HepG2 (cell line): ENCODE measurements at regions not wholly inside any gene's neighbourhood (a gene's known extent, or its start where the extent isn't known, plus 50 kb on each side); places are given as distances from the start of the nearest gene placed in this dataset.
A peak's percentile ranks its signal among the peaks of the same experiment; 100 is the strongest.

Source experiments
- FOXA3 ChIP-seq: IDR thresholded peaks from 2 replicates; pipeline ENCODE4 v1.6.1; 2016; ENCODE audit warnings: missing genetic modification reagents, missing compliant biosample characterization
- FOXJ3 ChIP-seq: sonication (generic); formaldehyde crosslinking; IDR thresholded peaks from 2 replicates; pipeline ENCODE4 v1.4.0; 2020; ENCODE audit warnings: missing genetic modification reagents, mild to moderate bottlenecking, borderline replicate concordance
- HNRNPH1 ChIP-seq: fragments of 200-400 bp; formaldehyde crosslinking; optimal IDR thresholded peaks from 2 replicates; pipeline ENCODE3; 2017; ENCODE audit warnings: mild to moderate bottlenecking, low read depth, low read length
- IRF9 ChIP-seq: sonication (generic); formaldehyde crosslinking; IDR thresholded peaks from 2 replicates; pipeline ENCODE4 v1.8.0; 2022; ENCODE audit warnings: missing genetic modification reagents, mild to moderate bottlenecking, borderline replicate concordance
- JUN ChIP-seq: sonication (generic); formaldehyde crosslinking; IDR thresholded peaks from 2 replicates; pipeline ENCODE4 v1.4.0; 2020; ENCODE audit warnings: mild to moderate bottlenecking, missing genetic modification reagents
- MIXL1 ChIP-seq: IDR thresholded peaks from 2 replicates; pipeline ENCODE4 v1.6.1; 2016
- NFKBIZ ChIP-seq: IDR thresholded peaks from 2 replicates; pipeline ENCODE4 v1.6.1; 2018; ENCODE audit warnings: missing genetic modification reagents, missing compliant biosample characterization
- NFYB ChIP-seq: sonication (generic); formaldehyde crosslinking; IDR thresholded peaks from 2 replicates; pipeline ENCODE4 v1.4.0; 2020; ENCODE audit warnings: missing genetic modification reagents
- PLRG1 ChIP-seq: fragments of 450-650 bp; conservative IDR thresholded peaks from 2 replicates; pipeline ENCODE4 v1.6.1; 2016
- SATB2 ChIP-seq: sonication (generic); formaldehyde crosslinking; IDR thresholded peaks from 2 replicates; pipeline ENCODE4 v1.5.0; 2020; ENCODE audit warnings: missing genetic modification reagents
- SOX13 ChIP-seq, 3 experiments: fragments of 450-650 bp in 1 of 3; sonication (generic) in 1 of 3; formaldehyde crosslinking in 1 of 3; IDR thresholded peaks in 2 of 3; conservative IDR thresholded peaks in 1 of 3; 2 replicates each; pipeline versions ENCODE4 v1.5.0 to v1.6.1; 2016 to 2020; ENCODE audit warnings: antibody characterized with exemption in 1 of 3, mild to moderate bottlenecking in 1 of 3, missing compliant biosample characterization in 1 of 3, missing genetic modification reagents in 1 of 3, moderate library complexity in 1 of 3
- STAT5B ChIP-seq: sonication (generic); formaldehyde crosslinking; IDR thresholded peaks from 2 replicates; pipeline ENCODE4 v1.4.0; 2020; ENCODE audit warnings: missing genetic modification reagents
- TBL1XR1 ChIP-seq: fragments of 150-350 bp; IDR thresholded peaks from 2 replicates; pipeline ENCODE4 v1.6.1; 2014; ENCODE audit warnings: borderline replicate concordance, low read length; ENCODE audit not compliant: partially characterized antibody
- THRA ChIP-seq: sonication (generic); formaldehyde crosslinking; IDR thresholded peaks from 2 replicates; pipeline ENCODE4 v1.4.0; 2020; ENCODE audit warnings: missing genetic modification reagents, borderline replicate concordance
- ZNF160 ChIP-seq: sonication (generic); formaldehyde crosslinking; IDR thresholded peaks from 2 replicates; pipeline ENCODE4 v1.8.0; 2022; ENCODE audit warnings: mild to moderate bottlenecking, inconsistent platforms, missing genetic modification reagents
- ZNF326 ChIP-seq: sonication (generic); formaldehyde crosslinking; IDR thresholded peaks from 2 replicates; pipeline ENCODE4 v1.4.0; 2020; ENCODE audit warnings: missing genetic modification reagents, borderline replicate concordance
- ZNF33A ChIP-seq: sonication (generic); formaldehyde crosslinking; IDR thresholded peaks from 2 replicates; pipeline ENCODE4 v1.5.1; 2020; ENCODE audit warnings: missing genetic modification reagents, mild to moderate bottlenecking, moderate library complexity, borderline replicate concordance
- ZSCAN21 ChIP-seq: sonication (generic); formaldehyde crosslinking; IDR thresholded peaks from 2 replicates; pipeline ENCODE4 v1.8.0; 2022; ENCODE audit warnings: mild to moderate bottlenecking, missing genetic modification reagents, moderate library complexity, borderline replicate concordance
- TF ChIP-seq, protein P1 (sequence below): sonication (generic); formaldehyde crosslinking; IDR thresholded peaks from 2 replicates; pipeline ENCODE4 v1.5.0; 2020; ENCODE audit warnings: missing genetic modification reagents

DNA sequence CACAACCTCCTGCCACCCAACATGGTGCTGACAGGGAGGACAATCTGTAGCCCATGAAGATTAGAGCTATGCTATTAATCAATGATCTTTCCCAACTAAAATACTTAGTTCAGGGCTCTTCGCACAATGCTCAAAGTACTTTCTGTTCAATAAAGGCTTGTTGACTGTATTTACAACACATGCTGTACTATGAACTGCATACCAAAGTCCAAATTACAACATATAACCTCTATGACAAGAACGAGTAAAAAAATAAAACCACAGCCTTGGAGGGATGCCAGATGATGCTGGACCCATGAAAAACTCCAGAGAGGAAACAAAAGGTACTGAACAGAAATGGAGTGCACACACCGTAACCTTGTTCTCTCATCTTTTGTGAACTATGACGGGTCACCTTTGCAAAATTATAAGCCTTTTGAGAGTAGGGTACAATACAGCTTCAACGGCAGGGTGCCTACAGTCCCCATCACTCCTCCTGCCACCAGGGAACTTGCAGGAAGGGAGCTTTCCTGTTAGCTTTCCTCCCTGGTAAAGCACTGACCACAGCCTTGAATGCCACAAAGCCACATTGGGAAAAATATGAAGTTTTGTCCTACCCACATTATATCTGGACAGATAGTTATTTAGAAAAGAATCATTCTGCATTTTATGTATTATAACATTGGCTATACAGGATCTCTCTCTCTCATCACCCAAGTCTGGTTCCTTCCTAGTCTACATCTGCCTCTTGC lies 175.6 kb downstream of the NRIP1 start (continued):
- TF ChIP-seq, protein P1, sequence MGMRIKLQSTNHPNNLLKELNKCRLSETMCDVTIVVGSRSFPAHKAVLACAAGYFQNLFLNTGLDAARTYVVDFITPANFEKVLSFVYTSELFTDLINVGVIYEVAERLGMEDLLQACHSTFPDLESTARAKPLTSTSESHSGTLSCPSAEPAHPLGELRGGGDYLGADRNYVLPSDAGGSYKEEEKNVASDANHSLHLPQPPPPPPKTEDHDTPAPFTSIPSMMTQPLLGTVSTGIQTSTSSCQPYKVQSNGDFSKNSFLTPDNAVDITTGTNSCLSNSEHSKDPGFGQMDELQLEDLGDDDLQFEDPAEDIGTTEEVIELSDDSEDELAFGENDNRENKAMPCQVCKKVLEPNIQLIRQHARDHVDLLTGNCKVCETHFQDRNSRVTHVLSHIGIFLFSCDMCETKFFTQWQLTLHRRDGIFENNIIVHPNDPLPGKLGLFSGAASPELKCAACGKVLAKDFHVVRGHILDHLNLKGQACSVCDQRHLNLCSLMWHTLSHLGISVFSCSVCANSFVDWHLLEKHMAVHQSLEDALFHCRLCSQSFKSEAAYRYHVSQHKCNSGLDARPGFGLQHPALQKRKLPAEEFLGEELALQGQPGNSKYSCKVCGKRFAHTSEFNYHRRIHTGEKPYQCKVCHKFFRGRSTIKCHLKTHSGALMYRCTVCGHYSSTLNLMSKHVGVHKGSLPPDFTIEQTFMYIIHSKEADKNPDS (CRISPR knock-in tag) = peak; percentile 98
- TF ChIP-seq JUN (peak; percentile 70), ZNF160 (CRISPR knock-in tag) (0 out of 2 replicates have a peak, but pooled peaks have one; percentile 72), THRA (peak; percentile 80), SATB2 (CRISPR knock-in tag) (0 out of 2 replicates have a peak, but pooled peaks have one; percentile 70), ZNF33A (CRISPR knock-in tag) (peak; percentile 71; the same call in 1 of the 2 replicates), ZSCAN21 (CRISPR knock-in tag) (0 out of 2 replicates have a peak, but pooled peaks have one; percentile 29), STAT5B (0 out of 2 replicates have a peak, but pooled peaks have one; percentile 67), SOX13 (IDR thresholded peaks at IDR 0.05) (peak; percentile 69; the same call in 1 of the 2 replicates), SOX13 (CRISPR knock-in tag; conservative IDR thresholded peaks at IDR 0.05 in 1 of 2, IDR thresholded peaks at IDR 0.05 in 1 of 2) (peak in 1 of 2 experiments; percentile 91; a peak in 2 of 4 replicates), HNRNPH1 (no peak), NFKBIZ (peak; percentile 80), TBL1XR1 (peak; percentile 97), NFYB (no peak), ZNF326 (no peak), FOXA3 (CRISPR knock-in tag) (peak; percentile 98), IRF9 (no peak), FOXJ3 (CRISPR knock-in tag) (peak; percentile 93), PLRG1 (no peak), MIXL1 (CRISPR knock-in tag) (peak; percentile 94)
